IPS-18c (cell line): ENCODE measurements at regions not wholly inside any gene's neighbourhood (a gene's known extent, or its start where the extent isn't known, plus 50 kb on each side); places are given as distances from the start of the nearest gene placed in this dataset.
"Not testable (repeated sequence)": the region's sequence is repeated elsewhere in the genome, so short reads cannot be mapped to it uniquely, and the experiment has no call there.

Experiments
- H3K4me3 ChIP-seq: 2 replicates; pipeline ENCODE4 v1.7.0; 2013; ENCODE audit warnings: low read depth, mild to moderate bottlenecking, low read length, moderate library complexity; ENCODE audit not compliant: insufficient read depth
- H3K9me3 ChIP-seq: one replicate; pipeline ENCODE4 v1.6.1; 2013; ENCODE audit warnings: mild to moderate bottlenecking, low read length, moderate library complexity; ENCODE audit not compliant: control insufficient read depth, insufficient read depth

DNA sequence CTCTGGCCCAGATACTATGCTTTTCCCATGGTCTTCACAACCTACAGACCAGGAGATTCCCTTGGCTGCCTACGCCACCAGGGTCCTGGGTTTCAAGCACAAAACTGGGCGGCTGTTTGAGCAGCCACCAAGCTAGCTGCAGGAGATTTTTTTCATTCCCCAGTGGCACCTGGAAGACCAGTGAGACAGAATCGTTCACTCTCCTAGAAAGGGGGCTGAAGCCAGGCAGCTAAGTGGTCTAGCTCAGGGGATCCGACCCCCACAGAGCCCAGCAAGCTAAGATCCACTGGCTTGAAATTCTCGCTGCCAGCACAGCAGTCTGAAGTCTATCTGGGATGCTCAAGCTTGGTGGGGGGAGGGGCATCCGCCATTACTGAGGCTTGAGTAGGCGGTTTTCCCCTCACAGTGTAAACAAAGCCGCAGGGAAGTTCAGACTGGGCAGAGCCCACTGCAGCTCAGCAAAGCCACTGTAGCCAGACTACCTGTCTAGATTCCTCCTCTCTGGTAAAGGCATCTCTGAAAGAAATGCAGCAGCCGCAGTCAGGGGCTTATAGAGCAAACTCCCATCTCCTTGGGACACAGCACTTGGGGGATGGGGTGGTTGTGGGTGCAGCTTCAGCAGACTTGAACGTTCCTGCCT, 168.7 kb upstream of the ADAMTSL1 start:
- H3K4me3 ChIP-seq, H3K9me3 ChIP-seq: not testable (repeated sequence)

DNA sequence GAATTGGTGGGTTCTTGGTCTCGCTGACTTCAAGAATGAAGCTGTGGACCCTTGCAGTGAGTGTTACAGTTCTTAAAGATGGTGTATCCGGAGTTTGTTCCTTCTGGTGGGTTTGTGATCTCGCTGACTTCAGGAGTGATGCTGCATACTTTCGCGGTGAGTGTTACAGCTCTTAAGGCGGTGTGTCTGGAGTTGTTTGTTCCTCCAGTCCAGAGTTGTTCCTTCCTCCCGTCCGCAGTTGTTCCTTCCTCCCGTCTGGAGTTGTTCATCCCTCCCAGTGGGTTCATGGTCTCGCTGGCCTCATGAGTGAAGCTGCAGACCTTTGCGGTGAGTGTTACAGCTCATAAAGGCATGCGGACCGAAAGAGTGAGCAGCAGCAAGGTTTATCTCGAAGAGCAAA, 159.6 kb upstream of the ADAMTSL1 start:
- peaks cover 4% of the 10 kb centered on the region for H3K9me3 ChIP-seq
- no peak overlapping the region for H3K4me3 ChIP-seq

- Histone ChIP-seq H3K4me3 (no peak overlapping the region), H3K9me3 (peaks cover 4% of the 10 kb centered on the region)
Observed at GRCh38 chr9:18317896-18318295, 156.1 kb upstream of the ADAMTSL1 start.

DNA sequence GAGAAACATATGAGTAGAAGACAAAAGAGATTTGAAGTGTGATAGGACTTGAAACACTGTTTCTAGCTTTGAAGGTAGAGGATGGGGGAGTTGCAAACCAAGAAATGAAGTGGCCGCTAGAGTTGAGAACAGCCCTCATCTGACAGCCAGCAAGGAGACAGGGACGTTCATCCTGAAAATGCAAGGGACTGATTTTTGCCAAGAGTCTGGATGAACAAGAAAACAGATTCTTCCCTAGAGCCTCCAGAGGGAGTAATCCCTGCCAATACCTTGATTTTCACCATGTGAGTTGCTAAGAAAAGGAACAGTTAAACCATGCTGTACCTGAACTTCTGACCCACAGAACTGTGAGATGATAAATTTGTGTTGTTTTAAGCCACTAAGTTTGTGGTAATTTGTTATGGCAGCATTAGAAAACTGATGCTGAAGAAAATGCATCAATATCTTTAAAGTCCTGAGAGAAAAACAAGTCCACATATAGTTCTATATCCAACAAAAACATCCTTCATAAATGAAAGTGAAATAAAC, 154.0 kb upstream of the ADAMTSL1 start:
- no peak overlapping the region for H3K4me3 ChIP-seq
- H3K9me3 ChIP-seq, result peaks cover 4% of the 10 kb centered on the region

DNA sequence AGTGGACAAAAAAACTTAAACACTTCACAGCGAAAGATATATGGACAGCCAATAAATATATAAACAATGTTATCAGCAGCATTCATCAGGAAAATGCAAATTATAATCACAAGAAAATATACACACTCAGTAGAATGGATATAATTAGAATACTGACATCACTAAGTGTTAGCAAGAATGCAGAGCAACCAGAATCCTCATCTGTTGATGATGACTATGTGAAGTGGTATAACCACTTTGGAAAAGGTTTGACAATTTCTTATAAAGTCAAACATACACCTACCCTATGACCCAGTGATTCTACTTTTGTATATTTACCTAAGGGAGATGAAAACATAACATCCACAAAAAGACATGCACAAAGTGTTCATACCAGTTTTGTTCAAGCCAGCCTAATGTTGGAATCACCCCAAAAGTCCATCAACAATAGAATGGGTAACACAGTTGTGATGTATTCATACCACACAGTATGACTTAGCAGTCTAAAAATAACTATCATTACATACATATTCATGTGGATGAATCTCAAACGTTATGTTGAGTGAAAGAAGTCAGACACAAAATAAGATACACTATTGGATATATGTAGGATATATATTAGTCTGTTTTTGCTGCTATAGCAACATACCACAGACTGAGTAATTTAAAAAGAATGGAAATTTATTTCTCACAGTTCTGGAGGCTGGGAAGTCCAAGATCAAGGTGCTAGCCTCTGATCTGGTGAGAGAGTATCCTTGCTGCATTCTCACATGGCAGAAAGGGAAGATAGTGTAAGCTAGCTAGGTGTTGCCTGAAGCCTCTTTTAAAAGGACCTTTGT, 148.8 kb upstream of the ADAMTSL1 start:
- H3K9me3 ChIP-seq, result no peaks in the 10 kb centered on the region
- no peak overlapping the region for H3K4me3 ChIP-seq

DNA sequence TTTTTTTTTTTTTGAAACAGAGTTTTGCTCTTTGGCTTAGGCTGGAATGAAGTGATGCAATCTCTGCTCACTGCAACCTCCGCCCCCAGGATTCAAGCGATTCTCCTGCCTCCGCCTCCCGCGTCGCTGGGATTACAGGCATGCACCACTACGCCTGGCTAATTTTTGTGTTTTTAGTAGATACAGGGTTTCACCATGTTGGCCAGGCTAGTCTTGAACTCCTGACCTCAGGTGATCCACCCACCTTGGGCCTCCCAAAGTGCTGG, 148.3 kb upstream of the ADAMTSL1 start:
- H3K4me3 ChIP-seq, H3K9me3 ChIP-seq: not testable (repeated sequence)

- no peaks in the 10 kb centered on the region for H3K9me3 ChIP-seq
- no peak overlapping the region for H3K4me3 ChIP-seq
Observed at GRCh38 chr9:18327121-18327520, 146.8 kb upstream of the ADAMTSL1 start.

GRCh38 chr9:18330401-18331309, 143.3 kb upstream of the ADAMTSL1 start:
- Histone ChIP-seq H3K9me3 (no peaks in the 10 kb centered on the region), H3K4me3 (no peak overlapping the region)

GRCh38 chr9:18331310-18331684, 142.7 kb upstream of the ADAMTSL1 start:
- Histone ChIP-seq H3K9me3 (no peaks in the 10 kb centered on the region), H3K4me3 (no peak overlapping the region)

GRCh38 chr9:18331808-18332209, 142.1 kb upstream of the ADAMTSL1 start:
- no peak overlapping the region for H3K4me3 ChIP-seq
- no peaks in the 10 kb centered on the region for H3K9me3 ChIP-seq

- Histone ChIP-seq H3K9me3 (no peaks in the 10 kb centered on the region), H3K4me3 (no peak overlapping the region)
Observed at GRCh38 chr9:18333157-18333556, 140.8 kb upstream of the ADAMTSL1 start.

GRCh38 chr9:18335825-18336224, 138.1 kb upstream of the ADAMTSL1 start:
- no peaks in the 10 kb centered on the region for H3K9me3 ChIP-seq
- H3K4me3 ChIP-seq, result no peak overlapping the region

DNA sequence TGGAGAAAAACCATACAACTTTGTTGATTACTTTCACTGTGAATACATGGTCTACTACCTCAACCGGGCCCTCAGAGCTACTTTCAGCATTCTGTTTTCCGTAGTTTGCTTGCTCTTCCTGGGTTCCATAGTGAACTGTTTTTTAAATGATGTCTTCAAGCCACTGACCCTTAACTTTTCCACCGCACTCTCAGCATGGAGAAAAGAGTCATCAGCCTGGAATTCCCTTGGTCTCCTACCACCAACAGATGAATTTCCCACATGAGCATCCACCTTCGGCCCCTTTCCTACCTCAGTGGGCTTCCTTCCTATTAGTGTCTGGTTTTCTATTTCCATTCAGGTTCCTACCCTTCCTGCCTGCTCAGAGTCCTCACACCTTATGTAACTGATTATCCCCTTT, 135.9 kb upstream of the ADAMTSL1 start:
- Histone ChIP-seq H3K9me3 (no peaks in the 10 kb centered on the region), H3K4me3 (no peak overlapping the region)

GRCh38 chr9:18343784-18344183, 130.2 kb upstream of the ADAMTSL1 start:
- Histone ChIP-seq H3K4me3 (no peak overlapping the region), H3K9me3 (no peaks in the 10 kb centered on the region)

GRCh38 chr9:18346745-18347144, 127.2 kb upstream of the ADAMTSL1 start:
- Histone ChIP-seq H3K4me3 (no peak overlapping the region), H3K9me3 (no peaks in the 10 kb centered on the region)

DNA sequence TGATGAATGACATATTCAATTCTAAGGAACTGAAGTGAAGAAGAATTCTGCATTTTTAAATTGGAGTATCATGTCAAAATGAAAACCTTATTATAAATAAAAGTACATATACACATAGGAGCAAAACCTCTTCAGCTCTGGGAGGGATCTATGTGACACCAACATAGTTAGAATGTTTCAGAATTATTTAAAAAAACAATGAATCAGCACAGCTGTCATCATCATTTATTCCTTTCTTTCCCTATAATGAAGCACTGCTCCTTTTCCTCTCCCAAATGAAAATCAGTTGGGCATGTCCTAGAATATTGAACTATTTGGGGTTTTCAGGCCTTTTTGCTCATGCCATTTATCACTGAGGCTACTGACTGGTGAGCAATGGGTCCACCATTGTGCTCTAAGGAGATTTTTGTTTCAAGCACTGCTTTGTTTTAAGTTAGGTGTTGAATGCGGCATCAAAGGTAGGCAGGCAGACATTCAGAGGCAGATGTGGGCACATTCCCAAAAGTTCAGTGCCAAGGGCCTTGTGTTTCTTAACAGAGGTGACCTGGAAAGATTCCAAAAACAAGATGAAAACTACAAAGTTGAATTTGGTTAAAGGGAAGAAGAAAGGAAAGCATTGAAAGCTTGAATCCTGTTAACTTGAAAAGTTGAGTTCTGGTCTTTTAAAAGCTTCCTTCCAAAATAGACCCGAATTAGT, 126.4 kb upstream of the ADAMTSL1 start:
- Histone ChIP-seq H3K9me3 (no peaks in the 10 kb centered on the region), H3K4me3 (no peak overlapping the region)

- no peak overlapping the region for H3K4me3 ChIP-seq
Observed at GRCh38 chr9:18348083-18348475, 125.9 kb upstream of the ADAMTSL1 start.

More at GRCh38 chr9:18348083-18348475, 125.9 kb upstream of the ADAMTSL1 start:
- no peaks in the 10 kb centered on the region for H3K9me3 ChIP-seq
